Vagina (tissue), 2 donors: ENCODE measurements at regions not wholly inside any gene's neighbourhood (a gene's known extent, or its start where the extent isn't known, plus 50 kb on each side); places are given as distances from the start of the nearest gene placed in this dataset.

Experiments used
- POLR2A ChIP-seq, 2 donors: fragments of 450-650 bp; IDR thresholded peaks; one replicate each; pipeline ENCODE4 v1.6.1; 2017; ENCODE audit warnings: antibody characterized with exemption in 2 of 2, mild to moderate bottlenecking in 2 of 2, moderate library complexity in 2 of 2
- TF ChIP-seq, protein P1 (sequence below), 3 experiments: fragments of 450-650 bp in 2 of 3; fragments of 200-600 bp in 1 of 3; sonication (generic) in 1 of 3; IDR thresholded peaks; one replicate each; pipeline ENCODE4 v1.5.1; 2017 to 2019; ENCODE audit warnings: antibody characterized with exemption in 3 of 3, mild to moderate bottlenecking in 2 of 3, moderate library complexity in 2 of 3

DNA sequence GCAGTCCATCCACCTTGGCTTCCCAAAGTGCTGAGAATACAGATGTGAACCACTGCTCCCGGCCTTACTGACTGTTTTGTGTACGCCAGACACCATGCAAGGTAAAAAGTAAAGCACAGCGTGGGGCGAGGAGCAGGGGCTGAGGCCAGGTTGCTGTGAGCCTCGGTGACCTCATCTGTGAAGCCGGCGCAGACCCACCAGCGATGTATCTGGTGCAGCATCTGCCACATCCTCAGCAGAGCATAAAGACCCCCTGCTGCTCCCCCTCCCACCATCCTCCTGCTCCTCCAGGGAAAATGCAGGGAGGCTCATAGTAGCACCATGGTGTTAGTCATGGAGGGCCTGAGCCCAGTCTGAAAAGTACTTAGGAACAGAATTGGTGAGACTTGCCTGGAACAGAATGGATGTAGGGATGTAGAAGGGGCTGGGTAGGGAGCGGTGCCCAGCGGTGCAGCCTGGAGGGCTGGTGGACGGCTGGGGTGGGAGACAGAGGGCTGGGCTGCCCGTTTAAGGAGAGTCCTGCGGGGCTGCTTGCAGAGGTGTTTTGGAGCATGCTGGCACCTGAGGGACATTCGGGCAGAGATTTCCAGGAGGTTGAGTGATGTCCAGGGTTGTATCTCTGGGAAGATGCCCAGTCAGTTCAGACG lies 462.4 kb downstream of the BRD1 start:
- TF ChIP-seq, protein P1, sequence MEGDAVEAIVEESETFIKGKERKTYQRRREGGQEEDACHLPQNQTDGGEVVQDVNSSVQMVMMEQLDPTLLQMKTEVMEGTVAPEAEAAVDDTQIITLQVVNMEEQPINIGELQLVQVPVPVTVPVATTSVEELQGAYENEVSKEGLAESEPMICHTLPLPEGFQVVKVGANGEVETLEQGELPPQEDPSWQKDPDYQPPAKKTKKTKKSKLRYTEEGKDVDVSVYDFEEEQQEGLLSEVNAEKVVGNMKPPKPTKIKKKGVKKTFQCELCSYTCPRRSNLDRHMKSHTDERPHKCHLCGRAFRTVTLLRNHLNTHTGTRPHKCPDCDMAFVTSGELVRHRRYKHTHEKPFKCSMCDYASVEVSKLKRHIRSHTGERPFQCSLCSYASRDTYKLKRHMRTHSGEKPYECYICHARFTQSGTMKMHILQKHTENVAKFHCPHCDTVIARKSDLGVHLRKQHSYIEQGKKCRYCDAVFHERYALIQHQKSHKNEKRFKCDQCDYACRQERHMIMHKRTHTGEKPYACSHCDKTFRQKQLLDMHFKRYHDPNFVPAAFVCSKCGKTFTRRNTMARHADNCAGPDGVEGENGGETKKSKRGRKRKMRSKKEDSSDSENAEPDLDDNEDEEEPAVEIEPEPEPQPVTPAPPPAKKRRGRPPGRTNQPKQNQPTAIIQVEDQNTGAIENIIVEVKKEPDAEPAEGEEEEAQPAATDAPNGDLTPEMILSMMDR (IDR thresholded peaks at IDR 0.05): no peak
- no peak for TF ChIP-seq POLR2A (IDR thresholded peaks at IDR 0.05)
